22Rv1 (cell line): ENCODE measurements at regions not wholly inside any gene's neighbourhood (a gene's known extent, or its start where the extent isn't known, plus 50 kb on each side); places are given as distances from the start of the nearest gene placed in this dataset.

Experiments used
- ZFX ChIP-seq: fragments of 450-650 bp; IDR thresholded peaks from 2 replicates; pipeline ENCODE4 v1.6.1; 2017; ENCODE audit warnings: antibody characterized with exemption, borderline replicate concordance
- TF ChIP-seq, protein P1 (sequence below): fragments of 450-650 bp; IDR thresholded peaks from 2 replicates; pipeline ENCODE4 v1.5.1; 2017; ENCODE audit warnings: mild to moderate bottlenecking

GRCh38 chr2:234640657-234641056 lies 143.8 kb upstream of the ARL4C start:
- TF ChIP-seq, protein P1, sequence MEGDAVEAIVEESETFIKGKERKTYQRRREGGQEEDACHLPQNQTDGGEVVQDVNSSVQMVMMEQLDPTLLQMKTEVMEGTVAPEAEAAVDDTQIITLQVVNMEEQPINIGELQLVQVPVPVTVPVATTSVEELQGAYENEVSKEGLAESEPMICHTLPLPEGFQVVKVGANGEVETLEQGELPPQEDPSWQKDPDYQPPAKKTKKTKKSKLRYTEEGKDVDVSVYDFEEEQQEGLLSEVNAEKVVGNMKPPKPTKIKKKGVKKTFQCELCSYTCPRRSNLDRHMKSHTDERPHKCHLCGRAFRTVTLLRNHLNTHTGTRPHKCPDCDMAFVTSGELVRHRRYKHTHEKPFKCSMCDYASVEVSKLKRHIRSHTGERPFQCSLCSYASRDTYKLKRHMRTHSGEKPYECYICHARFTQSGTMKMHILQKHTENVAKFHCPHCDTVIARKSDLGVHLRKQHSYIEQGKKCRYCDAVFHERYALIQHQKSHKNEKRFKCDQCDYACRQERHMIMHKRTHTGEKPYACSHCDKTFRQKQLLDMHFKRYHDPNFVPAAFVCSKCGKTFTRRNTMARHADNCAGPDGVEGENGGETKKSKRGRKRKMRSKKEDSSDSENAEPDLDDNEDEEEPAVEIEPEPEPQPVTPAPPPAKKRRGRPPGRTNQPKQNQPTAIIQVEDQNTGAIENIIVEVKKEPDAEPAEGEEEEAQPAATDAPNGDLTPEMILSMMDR = no peak
- TF ChIP-seq ZFX = no peak
